CD8-positive, alpha-beta memory T cell (primary cell): ENCODE measurements at regions not wholly inside any gene's neighbourhood (a gene's known extent, or its start where the extent isn't known, plus 50 kb on each side); places are given as distances from the start of the nearest gene placed in this dataset.

ENCODE experiments used
- CTCF ChIA-PET: fragments of 350-600 bp; sonication (Branson Sonifier 250); formaldehyde crosslinking; loops from one replicate; lab custom pipeline; 2021; ENCODE audit warnings: antibody characterized with exemption; lab: Charles Lee
- POLR2A ChIA-PET: fragments of 350-600 bp; sonication (Branson Sonifier 250); formaldehyde crosslinking; loops from one replicate; lab custom pipeline; 2021; ENCODE audit warnings: antibody characterized with exemption; lab: Charles Lee
- DNase-seq, 5 donors: peaks; one replicate each; pipeline versions ENCODE4 v3.0.0 to v3.0.0-alpha.2; 2020 to 2022; ENCODE audit warnings: mixed read lengths in 1 of 5
- H3K27ac ChIP-seq: one replicate; pipeline ENCODE4 v1.7.0; 2013; ENCODE audit warnings: low read depth, mild to moderate bottlenecking, low read length, moderate library complexity
- H3K27me3 ChIP-seq: 2 replicates; pipeline ENCODE4 v1.7.0; 2013; ENCODE audit warnings: low read length, mild to moderate bottlenecking; ENCODE audit not compliant: insufficient read depth, poor library complexity, severe bottlenecking
- H3K36me3 ChIP-seq: 2 replicates; pipeline ENCODE4 v1.7.0; 2013; ENCODE audit warnings: mild to moderate bottlenecking, low read length, moderate library complexity; ENCODE audit not compliant: insufficient read depth
- H3K4me1 ChIP-seq: 2 replicates; pipeline ENCODE4 v1.7.0; 2013; ENCODE audit warnings: mild to moderate bottlenecking, low read length, moderate library complexity; ENCODE audit not compliant: insufficient read depth
- H3K4me3 ChIP-seq: 2 replicates; pipeline ENCODE4 v1.7.0; 2013; ENCODE audit warnings: mild to moderate bottlenecking, low read length
- H3K9me3 ChIP-seq: 2 replicates; pipeline ENCODE4 v1.7.0; 2013; ENCODE audit warnings: mild to moderate bottlenecking, low read length
- H3K27ac Mint-ChIP-seq, 8 donors: one replicate each; pipeline ENCODE4 v1.8.0; 2020 to 2021; ENCODE audit warnings: mixed read lengths in 8 of 8, mild to moderate bottlenecking in 6 of 8, inconsistent platforms in 3 of 8, moderate library complexity in 3 of 8
- H3K27me3 Mint-ChIP-seq, 2 donors: one replicate each; pipeline ENCODE4 v1.8.0; 2020 to 2021; ENCODE audit warnings: mixed read lengths in 2 of 2, mild to moderate bottlenecking in 1 of 2, moderate library complexity in 1 of 2
- H3K36me3 Mint-ChIP-seq, 3 donors: one replicate each; pipeline ENCODE4 v1.8.0; 2020 to 2021; ENCODE audit warnings: mixed read lengths in 3 of 3, inconsistent platforms in 1 of 3, mild to moderate bottlenecking in 1 of 3
- H3K4me1 Mint-ChIP-seq, 3 donors: one replicate each; pipeline ENCODE4 v1.8.0; 2020 to 2021; ENCODE audit warnings: mixed read lengths in 3 of 3, inconsistent platforms in 1 of 3, mild to moderate bottlenecking in 1 of 3
- H3K4me3 Mint-ChIP-seq, 7 donors: one replicate each; pipeline ENCODE4 v1.8.0; 2020 to 2021; ENCODE audit warnings: mixed read lengths in 7 of 7, mild to moderate bottlenecking in 6 of 7, moderate library complexity in 4 of 7, inconsistent platforms in 2 of 7
- H3K9me3 Mint-ChIP-seq, 5 donors: one replicate each; pipeline ENCODE4 v1.8.0; 2020 to 2022; ENCODE audit warnings: mixed read lengths in 5 of 5, mild to moderate bottlenecking in 3 of 5, moderate library complexity in 2 of 5, inconsistent platforms in 1 of 5

- H3K36me3 ChIP-seq: no peaks in the 10 kb centered on the region
- no peaks in the 10 kb centered on the region for H3K4me1 ChIP-seq
- Mint-ChIP-seq H3K4me3 (no peak overlapping the region), H3K4me1 (no peaks in the 10 kb centered on the region), H3K36me3 (no peaks in the 10 kb centered on the region), H3K9me3 (peaks cover 0 to 2% (median 0%) of the 10 kb centered on the region in 5 donors), H3K27ac (no peak overlapping the region), H3K27me3 (peaks cover 4% of the 10 kb centered on the region in 2 donors)
- H3K27ac ChIP-seq: no peak overlapping the region
- POLR2A ChIA-PET: no interaction called here
- H3K4me3 ChIP-seq: no peak overlapping the region
- H3K9me3 ChIP-seq: no peaks in the 10 kb centered on the region
- no peak for DNase-seq
- H3K27me3 ChIP-seq: no peaks in the 10 kb centered on the region
- CTCF ChIA-PET: no interaction called here
Observed at GRCh38 chr7:21067216-21067615, 280.5 kb upstream of the SP8 start.

DNA sequence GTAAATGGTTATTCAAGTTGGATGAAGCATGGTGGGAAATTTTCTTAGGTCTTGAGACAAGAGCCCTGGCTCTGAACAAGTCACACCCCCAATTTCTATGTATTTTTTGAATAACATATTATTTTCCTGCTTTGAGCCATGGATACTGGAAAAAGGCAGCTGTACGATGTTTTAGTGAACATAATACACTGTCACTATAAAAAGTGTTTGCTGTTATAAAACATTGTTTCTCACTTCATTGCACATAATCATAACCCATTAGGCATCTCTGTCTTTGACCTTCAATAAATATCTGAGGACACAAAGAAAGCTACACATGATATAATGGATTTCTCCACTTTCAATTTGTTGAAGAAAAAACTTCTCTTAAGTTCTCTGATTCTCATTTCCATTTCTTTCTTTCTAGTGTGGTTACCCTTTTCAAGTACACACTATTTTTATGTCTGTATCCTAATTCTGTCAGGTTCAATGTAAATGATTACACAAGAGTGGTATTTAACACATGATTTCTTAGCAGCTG lies 283.9 kb upstream of the SP8 start:
- Histone ChIP-seq H3K27ac (no peak overlapping the region), H3K36me3 (no peaks in the 10 kb centered on the region), H3K27me3 (no peaks in the 10 kb centered on the region), H3K9me3 (no peaks in the 10 kb centered on the region), H3K4me3 (no peak overlapping the region), H3K4me1 (no peaks in the 10 kb centered on the region)
- POLR2A ChIA-PET: no interaction called here
- DNase-seq: no peak
- Mint-ChIP-seq H3K9me3 (peaks cover 0 to 2% (median 0%) of the 10 kb centered on the region in 5 donors), H3K27ac (no peak overlapping the region), H3K4me3 (no peak overlapping the region), H3K27me3 (peaks cover 0 to 4% of the 10 kb centered on the region in 2 donors), H3K36me3 (no peaks in the 10 kb centered on the region), H3K4me1 (no peaks in the 10 kb centered on the region)
- CTCF ChIA-PET: no interaction called here

DNA sequence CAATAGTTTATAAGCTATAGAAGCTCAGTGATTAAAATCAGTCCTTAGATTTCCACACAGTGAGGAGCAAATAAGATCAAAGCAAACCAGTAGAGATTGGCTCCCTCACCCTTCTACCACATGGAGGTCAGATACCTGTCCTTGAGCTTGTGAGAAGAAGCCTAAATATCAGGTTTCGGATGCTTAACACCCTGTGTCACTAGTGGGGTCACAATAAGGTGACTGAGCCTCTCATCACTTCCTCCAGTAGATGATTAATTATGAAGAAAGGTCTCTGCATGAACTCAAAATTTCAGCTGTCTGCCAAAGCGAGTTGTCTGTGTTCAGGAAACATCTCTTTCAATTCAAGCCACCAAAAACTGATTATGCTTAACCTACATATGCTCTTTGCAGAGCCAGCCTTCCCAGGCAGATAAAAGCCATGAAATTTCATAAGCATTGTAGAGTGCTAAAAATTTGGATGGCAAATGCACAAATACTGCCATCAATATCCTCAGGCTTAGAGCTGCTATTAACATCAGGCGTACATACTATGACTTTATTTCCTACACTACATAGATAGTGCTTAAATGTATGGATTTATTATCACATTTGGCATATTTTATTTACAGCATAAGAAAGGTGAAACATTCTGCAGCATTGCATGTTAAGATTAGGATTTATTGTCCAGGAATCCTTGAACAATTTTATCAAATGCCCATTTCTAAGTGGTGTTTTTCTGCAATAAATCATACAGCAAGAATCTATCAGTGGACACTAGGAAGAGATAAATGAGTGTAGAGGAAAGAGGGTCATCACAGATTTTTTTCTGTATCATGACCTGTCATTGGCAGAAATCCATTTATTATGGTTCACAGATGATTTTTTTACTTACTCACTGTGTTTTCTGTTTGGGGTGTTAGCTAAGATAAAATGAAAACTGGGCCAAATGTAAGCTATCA lies 285.1 kb upstream of the SP8 start:
- H3K27me3 Mint-ChIP-seq: peaks cover 0 to 4% of the 10 kb centered on the region in 2 donors
- H3K27ac ChIP-seq: no peak overlapping the region
- no peaks in the 10 kb centered on the region for H3K27me3 ChIP-seq
- no peaks in the 10 kb centered on the region for H3K4me1 Mint-ChIP-seq
- ChIA-PET POLR2A (no interaction called here), CTCF (no interaction called here)
- no peaks in the 10 kb centered on the region for H3K36me3 Mint-ChIP-seq
- no peak overlapping the region for H3K4me3 Mint-ChIP-seq
- H3K4me1 ChIP-seq: no peaks in the 10 kb centered on the region
- H3K9me3 ChIP-seq: no peaks in the 10 kb centered on the region
- no peaks in the 10 kb centered on the region for H3K36me3 ChIP-seq
- peaks cover 0 to 2% (median 0%) of the 10 kb centered on the region in 5 donors for H3K9me3 Mint-ChIP-seq
- no peak overlapping the region for H3K27ac Mint-ChIP-seq
- DNase-seq: no peak
- no peak overlapping the region for H3K4me3 ChIP-seq

- Histone ChIP-seq H3K27me3 (no peaks in the 10 kb centered on the region), H3K4me3 (no peak overlapping the region), H3K36me3 (no peaks in the 10 kb centered on the region), H3K4me1 (no peaks in the 10 kb centered on the region), H3K27ac (no peak overlapping the region), H3K9me3 (no peaks in the 10 kb centered on the region)
- Mint-ChIP-seq H3K4me1 (no peaks in the 10 kb centered on the region), H3K27me3 (peaks cover 0 to 2% of the 10 kb centered on the region in 2 donors), H3K27ac (no peak overlapping the region), H3K36me3 (no peaks in the 10 kb centered on the region), H3K4me3 (no peak overlapping the region), H3K9me3 (no peaks in the 10 kb centered on the region)
- CTCF ChIA-PET: no interaction called here
- POLR2A ChIA-PET: no interaction called here
- DNase-seq: no peak
Observed at GRCh38 chr7:21076054-21076453, 289.4 kb upstream of the SP8 start.

GRCh38 chr7:21076574-21076973 lies 289.9 kb upstream of the SP8 start:
- Mint-ChIP-seq H3K4me1 (no peaks in the 10 kb centered on the region), H3K4me3 (no peak overlapping the region), H3K27ac (no peak overlapping the region), H3K36me3 (no peaks in the 10 kb centered on the region), H3K9me3 (no peaks in the 10 kb centered on the region), H3K27me3 (peaks cover 0 to 2% of the 10 kb centered on the region in 2 donors)
- CTCF ChIA-PET: no interaction called here
- H3K4me1 ChIP-seq: no peaks in the 10 kb centered on the region
- no peaks in the 10 kb centered on the region for H3K27me3 ChIP-seq
- H3K4me3 ChIP-seq: no peak overlapping the region
- H3K36me3 ChIP-seq: no peaks in the 10 kb centered on the region
- H3K9me3 ChIP-seq: no peaks in the 10 kb centered on the region
- no peak overlapping the region for H3K27ac ChIP-seq
- POLR2A ChIA-PET: no interaction called here
- no peak for DNase-seq

DNA sequence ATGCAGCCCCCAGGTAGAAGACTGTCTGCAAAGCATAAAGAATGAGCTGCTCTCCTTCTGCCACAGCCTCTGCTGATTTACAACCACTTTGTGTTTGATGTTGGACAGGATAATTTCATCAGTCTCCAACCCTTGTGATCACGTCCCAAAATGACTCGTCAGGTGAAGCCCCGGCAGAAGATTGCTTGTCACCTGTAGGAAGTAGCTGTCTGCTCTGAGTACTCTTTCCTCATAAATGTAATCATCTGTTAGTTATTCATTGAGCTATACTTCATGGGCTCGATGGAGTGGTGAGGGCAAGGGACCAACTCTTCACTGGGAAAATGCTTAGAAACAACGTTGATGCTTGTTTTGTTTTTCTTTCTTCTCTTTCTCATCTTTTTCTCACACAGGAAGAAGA lies 290.9 kb upstream of the SP8 start:
- Histone ChIP-seq H3K36me3 (no peaks in the 10 kb centered on the region), H3K4me1 (no peaks in the 10 kb centered on the region), H3K27ac (no peak overlapping the region), H3K4me3 (no peak overlapping the region), H3K27me3 (no peaks in the 10 kb centered on the region), H3K9me3 (no peaks in the 10 kb centered on the region)
- peaks cover 0 to 3% of the 10 kb centered on the region in 2 donors for H3K27me3 Mint-ChIP-seq
- H3K36me3 Mint-ChIP-seq: no peaks in the 10 kb centered on the region
- CTCF ChIA-PET: no interaction called here
- no peaks in the 10 kb centered on the region for H3K4me1 Mint-ChIP-seq
- POLR2A ChIA-PET: no interaction called here
- H3K27ac Mint-ChIP-seq: no peak overlapping the region
- H3K4me3 Mint-ChIP-seq: no peak overlapping the region
- H3K9me3 Mint-ChIP-seq: no peaks in the 10 kb centered on the region
- no peak for DNase-seq

DNA sequence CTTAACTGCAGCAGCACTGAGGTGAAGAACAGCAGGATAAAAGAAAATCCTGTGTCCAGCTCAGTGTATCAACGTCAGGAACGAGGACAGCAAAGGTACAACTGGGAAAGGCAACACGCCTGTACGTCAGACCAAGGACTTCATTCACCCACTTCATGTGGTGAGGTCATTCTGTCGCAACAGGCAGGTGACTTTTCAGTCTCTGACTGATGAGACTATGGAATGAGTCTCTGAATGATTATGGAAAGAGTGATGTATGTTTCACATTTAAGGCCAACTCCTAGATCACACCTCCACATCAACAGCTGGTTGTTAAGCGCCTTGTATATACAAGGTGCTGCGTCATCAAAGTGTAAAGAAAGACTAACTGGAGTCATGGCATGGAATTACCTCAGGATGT lies 297.6 kb upstream of the SP8 start:
- no peak overlapping the region for H3K4me3 ChIP-seq
- ChIA-PET CTCF (interaction anchor here (0.6 kb wide), 1 partner anchor 45 kb away, joined by 3 read pairs; no protein-coding TSS in a partner anchor), POLR2A (no interaction called here)
- H3K27ac ChIP-seq: no peak overlapping the region
- no peaks in the 10 kb centered on the region for H3K36me3 ChIP-seq
- H3K9me3 ChIP-seq: no peaks in the 10 kb centered on the region
- no peaks in the 10 kb centered on the region for H3K27me3 ChIP-seq
- Mint-ChIP-seq H3K4me3 (no peak overlapping the region), H3K27me3 (peaks cover 0 to 5% of the 10 kb centered on the region in 2 donors), H3K36me3 (no peaks in the 10 kb centered on the region), H3K9me3 (no peaks in the 10 kb centered on the region), H3K27ac (no peak overlapping the region), H3K4me1 (no peaks in the 10 kb centered on the region)
- DNase-seq: no peak
- H3K4me1 ChIP-seq: no peaks in the 10 kb centered on the region

DNA sequence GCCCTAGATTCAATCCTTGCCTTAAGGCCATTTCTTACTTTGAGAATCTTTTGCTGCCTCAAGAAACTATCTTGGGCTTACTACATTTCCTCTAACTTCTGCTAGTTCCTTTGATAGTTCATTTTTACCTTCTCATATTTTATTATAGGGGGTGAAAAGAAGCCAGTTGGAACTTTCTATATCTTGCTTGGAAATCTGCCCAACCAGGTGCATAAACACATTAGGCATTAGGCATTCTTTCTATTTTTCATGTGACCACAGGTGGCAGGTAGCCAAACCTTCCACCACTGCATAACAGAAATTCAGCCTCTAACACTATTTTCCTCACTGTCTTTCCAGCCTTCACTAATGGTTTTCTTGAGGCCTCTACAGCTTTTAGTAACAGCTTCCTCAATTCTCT lies 300.0 kb upstream of the SP8 start:
- Mint-ChIP-seq H3K27me3 (peaks cover 0 to 7% of the 10 kb centered on the region in 2 donors), H3K27ac (no peak overlapping the region), H3K4me1 (no peaks in the 10 kb centered on the region), H3K36me3 (no peaks in the 10 kb centered on the region), H3K9me3 (peaks cover 0 to 2% (median 0%) of the 10 kb centered on the region in 5 donors), H3K4me3 (no peak overlapping the region)
- no peak for DNase-seq
- POLR2A ChIA-PET: no interaction called here
- Histone ChIP-seq H3K9me3 (no peaks in the 10 kb centered on the region), H3K27ac (no peak overlapping the region), H3K36me3 (no peaks in the 10 kb centered on the region), H3K4me1 (no peaks in the 10 kb centered on the region), H3K27me3 (no peaks in the 10 kb centered on the region), H3K4me3 (no peak overlapping the region)
- CTCF ChIA-PET: no interaction called here
